ENCODE measurements at regions not wholly inside any gene's neighbourhood (a gene's known extent, or its start where the extent isn't known, plus 50 kb on each side); places are given as distances from the start of the nearest gene placed in this dataset.
"Not testable (repeated sequence)": the region's sequence is repeated elsewhere in the genome, so short reads cannot be mapped to it uniquely, and the experiment has no call there.

DNA sequence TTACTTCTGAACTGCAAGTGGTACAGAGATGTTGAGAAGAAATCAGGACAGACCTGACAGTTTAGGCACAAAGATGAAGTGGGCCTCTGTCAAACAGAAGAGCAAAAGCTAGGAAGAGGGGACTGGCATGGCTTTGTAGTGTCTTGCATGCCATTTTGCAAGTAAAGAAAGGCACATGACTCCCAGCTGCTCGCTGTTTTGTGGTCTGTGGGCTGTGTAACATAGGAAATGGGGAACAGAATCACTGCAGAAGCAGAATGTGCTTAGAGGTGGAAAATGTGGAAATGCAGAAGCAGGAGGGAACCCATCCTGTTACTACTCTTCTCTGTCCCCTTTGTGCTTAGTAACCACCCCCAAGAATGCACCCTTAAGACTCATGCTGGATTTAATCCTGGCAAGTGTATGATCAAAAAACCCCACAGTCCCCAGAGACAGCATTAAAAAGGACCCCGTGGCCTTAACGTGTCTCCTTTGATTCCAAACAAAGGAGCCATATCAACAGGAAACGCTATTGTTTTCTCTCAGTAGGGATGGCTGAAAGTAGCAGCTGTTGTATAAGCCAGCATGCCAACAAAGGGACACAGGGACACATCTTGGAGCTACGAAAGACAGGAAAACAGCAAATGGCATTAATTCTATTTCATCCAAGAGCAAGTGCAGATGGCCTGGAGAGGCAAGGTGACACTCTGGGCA lies 177.6 kb upstream of the GLRA2 start:
- DNase-seq (ENCODE audit: low read depth) = no peak

- DNase-seq (ENCODE audit: low read depth) = no peak
Measured at GRCh38 chrX:14347523-14347922, 181.8 kb upstream of the GLRA2 start.

- no peak for DNase-seq (ENCODE audit: low read depth)
Measured at GRCh38 chrX:14344172-14344940, 185.0 kb upstream of the GLRA2 start.

DNA sequence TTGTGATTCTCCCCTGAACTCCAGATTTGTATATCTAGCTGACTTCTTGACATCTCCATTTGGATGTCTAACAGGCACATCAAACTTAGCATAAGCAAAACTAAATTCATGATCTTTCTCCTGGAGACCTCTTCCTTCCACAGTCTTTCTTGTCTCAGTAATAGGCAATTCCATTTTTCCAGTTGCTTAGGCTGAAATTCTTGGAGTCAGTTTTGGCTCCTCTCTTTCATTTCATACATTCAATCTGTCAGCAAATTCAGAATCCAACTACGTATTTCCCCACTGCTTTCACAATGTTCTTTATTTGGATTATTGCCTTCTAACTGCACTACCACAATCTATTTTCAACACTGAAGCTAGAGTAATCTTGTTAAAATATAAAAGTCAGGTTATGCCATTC lies 219.9 kb upstream of the GLRA2 start:
- DNase-seq (ENCODE audit: low read depth) = no peak

GRCh38 chrX:14308976-14309375 lies 220.4 kb upstream of the GLRA2 start:
- not testable (repeated sequence) for DNase-seq (ENCODE audit: low read depth)

GRCh38 chrX:14303891-14304290 lies 225.4 kb upstream of the GLRA2 start:
- no peak for DNase-seq (ENCODE audit: low read depth)

DNA sequence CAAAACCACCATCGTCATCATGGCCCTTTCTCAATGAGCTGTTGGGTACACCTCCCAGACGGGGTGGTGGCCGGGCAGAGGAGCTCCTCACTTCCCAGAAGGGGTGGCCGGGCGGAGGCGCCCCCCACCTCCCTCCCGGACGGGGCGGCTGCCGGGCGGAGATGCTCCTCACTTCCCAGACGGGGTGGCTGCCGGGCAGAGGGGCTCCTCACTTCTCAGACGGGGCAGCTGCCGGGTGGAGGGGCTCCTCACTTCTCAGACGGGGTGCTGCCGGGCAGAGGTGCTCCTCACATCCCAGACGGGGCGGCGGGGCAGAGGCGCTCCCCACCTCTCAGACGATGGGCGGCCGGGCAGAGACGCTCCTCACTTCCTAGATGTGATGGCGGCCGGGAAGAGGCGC lies 226.8 kb upstream of the GLRA2 start:
- DNase-seq (ENCODE audit: low read depth) = not testable (repeated sequence)

GRCh38 chrX:14300376-14300775 lies 229.0 kb upstream of the GLRA2 start:
- DNase-seq (ENCODE audit: low read depth) = no peak

GRCh38 chrX:14295426-14295825 lies 233.9 kb upstream of the GLRA2 start:
- no peak for DNase-seq (ENCODE audit: low read depth)

GRCh38 chrX:14291666-14292500 lies 237.5 kb upstream of the GLRA2 start:
- no peak for DNase-seq (ENCODE audit: low read depth)

- no peak for DNase-seq (ENCODE audit: low read depth)
Measured at GRCh38 chrX:14290335-14290734, 239.0 kb upstream of the GLRA2 start.

DNA sequence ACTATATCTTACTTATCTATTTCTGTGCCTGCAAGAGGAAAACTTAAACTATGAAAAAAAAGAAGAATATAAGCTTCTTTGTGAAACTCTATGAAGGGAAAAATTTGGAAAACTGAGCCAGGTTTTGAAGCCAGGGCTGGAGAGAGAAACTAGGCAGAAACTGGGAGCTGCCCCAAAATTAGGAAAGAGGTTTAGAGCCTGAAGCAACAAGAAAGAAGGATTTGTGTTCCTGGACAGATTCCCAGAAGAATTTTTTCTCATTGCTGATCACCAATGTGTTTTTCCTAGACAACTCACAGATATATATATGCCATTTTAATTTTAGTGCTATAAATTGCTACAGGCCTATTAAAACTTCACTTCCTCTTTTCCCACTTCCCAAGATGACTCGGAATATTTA lies 245.0 kb upstream of the GEMIN8 start:
- DNase-seq (ENCODE audit: low read depth) = no peak

GRCh38 chrX:14267216-14267615 lies 237.5 kb upstream of the GEMIN8 start:
- no peak for DNase-seq (ENCODE audit: low read depth)

GRCh38 chrX:14266705-14267104 lies 237.0 kb upstream of the GEMIN8 start:
- DNase-seq (ENCODE audit: low read depth) = no peak

GRCh38 chrX:14243823-14244222 lies 214.1 kb upstream of the GEMIN8 start:
- no peak for DNase-seq (ENCODE audit: low read depth)

GRCh38 chrX:14235004-14235403 lies 205.3 kb upstream of the GEMIN8 start:
- DNase-seq (ENCODE audit: low read depth) = no peak

DNA sequence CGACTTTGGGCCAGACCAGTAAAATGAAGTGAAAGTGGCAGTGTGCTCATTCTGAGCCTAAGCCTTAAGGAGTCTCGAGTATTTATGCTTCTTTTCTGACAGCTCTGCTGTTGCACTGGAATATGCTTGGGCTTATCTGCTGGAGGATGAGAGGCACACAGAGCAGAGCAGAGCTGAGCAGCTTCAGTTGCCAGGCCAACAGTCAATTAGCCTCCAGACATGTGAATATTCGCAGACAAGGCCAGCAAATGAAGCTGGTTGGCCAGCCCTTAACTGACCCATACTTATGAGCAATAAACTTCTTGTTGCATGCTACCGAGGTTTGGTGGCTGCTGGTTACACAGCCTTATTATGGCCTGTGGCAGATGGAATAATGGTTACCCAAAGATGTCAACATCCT lies 203.0 kb upstream of the GEMIN8 start:
- DNase-seq (ENCODE audit: low read depth) = no peak

- peak; percentile 0 for DNase-seq (ENCODE audit: low read depth)
Measured at GRCh38 chrX:14228611-14229010, 198.9 kb upstream of the GEMIN8 start.

DNA sequence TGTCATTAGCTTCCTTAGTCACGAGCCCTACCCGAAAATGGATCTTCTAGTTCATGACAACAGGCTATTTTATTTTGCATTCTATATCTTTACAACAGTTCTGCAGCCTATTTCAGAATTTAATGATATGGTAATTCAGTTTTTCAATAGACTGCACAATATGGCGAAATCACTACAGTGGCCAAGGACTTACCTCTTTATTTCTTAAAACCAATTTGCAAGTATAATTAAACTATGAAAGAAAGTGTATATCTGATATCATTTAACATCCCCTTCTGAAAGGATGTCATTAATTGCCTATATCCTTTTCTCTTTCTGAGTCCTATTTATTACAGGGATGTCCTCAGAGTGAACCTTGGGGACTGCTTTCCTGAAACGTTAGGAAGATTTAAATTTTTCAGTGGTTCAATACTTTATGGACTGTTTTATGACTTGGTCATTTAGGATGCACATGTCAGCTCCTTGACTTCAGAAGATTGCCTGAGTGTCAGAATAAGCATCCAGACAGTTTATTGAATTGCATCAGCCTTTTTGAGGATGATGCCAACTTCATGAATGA lies 190.8 kb upstream of the GEMIN8 start:
- no peak for DNase-seq (ENCODE audit: low read depth)

DNA sequence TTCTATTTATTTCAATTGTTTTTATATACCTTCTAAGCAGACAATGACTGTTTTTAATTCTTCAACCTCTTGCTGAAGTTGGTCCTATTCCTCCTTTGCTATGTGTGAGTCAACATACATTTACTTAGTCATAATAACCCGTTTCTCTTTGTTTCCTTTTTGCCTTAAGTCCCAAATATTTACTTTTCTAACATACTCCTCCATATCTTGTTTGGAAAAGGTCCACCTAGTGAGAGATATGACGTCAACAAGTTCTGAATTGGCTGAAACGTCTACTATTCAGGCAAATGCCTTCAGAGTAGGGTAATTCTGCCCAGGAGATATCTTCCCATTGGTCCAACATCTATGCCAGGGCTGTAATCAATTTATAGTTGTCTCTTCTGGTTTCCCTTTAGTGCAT lies 179.3 kb upstream of the GEMIN8 start:
- DNase-seq (ENCODE audit: low read depth) = no peak

- no peak for DNase-seq (ENCODE audit: low read depth)
Measured at GRCh38 chrX:14194711-14195110, 165.0 kb upstream of the GEMIN8 start.

GRCh38 chrX:14193547-14193946 lies 163.9 kb upstream of the GEMIN8 start:
- DNase-seq (ENCODE audit: low read depth) = no peak

- no peak for DNase-seq (ENCODE audit: low read depth)
Measured at GRCh38 chrX:14173873-14174272, 144.2 kb upstream of the GEMIN8 start.

Data from stromal cell of bone marrow (primary cell).